ENCODE measurements at regions not wholly inside any gene's neighbourhood (a gene's known extent, or its start where the extent isn't known, plus 50 kb on each side); places are given as distances from the start of the nearest gene placed in this dataset.

DNA sequence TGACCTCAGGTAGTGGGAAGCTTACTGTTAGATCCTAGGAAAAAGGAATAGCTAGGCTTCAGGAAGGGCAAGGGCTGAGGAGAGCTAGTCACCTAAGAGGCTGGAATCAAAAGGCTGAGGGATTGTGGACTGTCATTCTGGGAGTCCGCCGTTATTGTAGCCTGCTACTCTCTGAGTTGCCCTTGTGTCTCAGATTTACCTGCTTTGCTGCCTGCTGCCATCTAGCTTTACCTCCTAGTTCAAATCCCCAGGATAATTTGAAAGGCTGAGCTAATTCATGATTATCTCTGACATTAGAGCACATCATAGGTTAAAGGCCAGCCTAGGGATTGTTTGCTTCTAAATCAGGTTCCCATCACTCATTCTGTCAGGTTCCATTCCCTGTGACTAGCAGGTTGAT lies 120.2 kb downstream of the FHIP1A start:
- intact Hi-C loops (cut with micrococcal nuclease; ENCODE audit: unreplicated experiment) (no loop called here), in situ Hi-C loops (cut with MboI) (no loop called here)
- no peaks in the 10 kb centered on the region for H3K79me2 ChIP-seq (ENCODE audit: control insufficient read depth, insufficient read depth, low read length)
- no peaks in the 10 kb centered on the region for H4K20me1 ChIP-seq (ENCODE audit: control insufficient read depth, insufficient read depth)
- ATAC-seq (no peak), FAIRE-seq (no peak), DNase-seq (ENCODE audit: low read depth, low spot score) (no peak)
- no TSS peak for BruUV-seq (replicated peaks)
- no peak overlapping the region for H2AFZ ChIP-seq (ENCODE audit: control insufficient read depth, low read depth, low read length)
- RAD21 ChIA-PET (ENCODE audit: unreplicated experiment) = interaction anchor here (1.5 kb wide), 1 partner anchor 75 kb away, joined by 3 read pairs; no protein-coding TSS in a partner anchor
- no peak overlapping the region for H3K27ac ChIP-seq (ENCODE audit: control insufficient read depth, insufficient read depth)
- no peak overlapping the region for H3K4me3 ChIP-seq
- no peak overlapping the region for H3K4me2 ChIP-seq (ENCODE audit: control insufficient read depth, insufficient read depth)
- no peaks in the 10 kb centered on the region for H3K4me1 ChIP-seq (ENCODE audit: control insufficient read depth, insufficient read depth, low read length)
- SMC1A ChIA-PET (ENCODE audit: uncharacterized antibody, unreplicated experiment) = interaction anchor here (1.9 kb wide), 1 partner anchor 33 kb away, joined by 5 read pairs; no protein-coding TSS in a partner anchor
- 97% methylated on average over 2 of the region's 2 CpGs for WGBS (ENCODE audit: insufficient coverage, insufficient replicate concordance, low lambda C conversion rate, missing lambda C conversion rate)
- H3K9ac ChIP-seq (ENCODE audit: control insufficient read depth, insufficient read depth, low read length) = no peak overlapping the region
- TF ChIP-seq, protein P1, sequence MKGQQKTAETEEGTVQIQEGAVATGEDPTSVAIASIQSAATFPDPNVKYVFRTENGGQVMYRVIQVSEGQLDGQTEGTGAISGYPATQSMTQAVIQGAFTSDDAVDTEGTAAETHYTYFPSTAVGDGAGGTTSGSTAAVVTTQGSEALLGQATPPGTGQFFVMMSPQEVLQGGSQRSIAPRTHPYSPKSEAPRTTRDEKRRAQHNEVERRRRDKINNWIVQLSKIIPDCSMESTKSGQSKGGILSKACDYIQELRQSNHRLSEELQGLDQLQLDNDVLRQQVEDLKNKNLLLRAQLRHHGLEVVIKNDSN (IDR thresholded peaks at IDR 0.05; ENCODE audit: borderline replicate concordance, extremely low read length, insufficient read depth, low read depth, low read length) = no peak
- TF ChIP-seq SREBF1 (IDR thresholded peaks at IDR 0.05; ENCODE audit: low read length) (no peak), ETV6 (conservative IDR thresholded peaks at IDR 0.05 in 1 of 2, IDR thresholded peaks at IDR 0.05 in 1 of 2; ENCODE audit: borderline replicate concordance in 1 of 2, low read depth in 1 of 2) (no peak), PML (IDR thresholded peaks at IDR 0.05; ENCODE audit: low read length) (no peak), SMARCA5 (IDR thresholded peaks at IDR 0.05) (no peak), NRF1 (conservative IDR thresholded peaks at IDR 0.05; ENCODE audit: low read depth, low read length) (no peak), DPF2 (IDR thresholded peaks at IDR 0.05) (no peak), MYC (IDR thresholded peaks at IDR 0.05; ENCODE audit: insufficient read depth, insufficient read length, insufficient replicate concordance, low read length, severe bottlenecking) (no peak), TCF12 (IDR thresholded peaks at IDR 0.05; ENCODE audit: low read depth, low read length) (no peak), CBX5 (IDR thresholded peaks at IDR 0.05; ENCODE audit: low read depth) (no peak), E4F1 (IDR thresholded peaks at IDR 0.05; ENCODE audit: borderline replicate concordance, partially characterized antibody) (no peak), SREBF2 (IDR thresholded peaks at IDR 0.05; ENCODE audit: low read length) (no peak), ZNF24 (IDR thresholded peaks at IDR 0.05) (no peak), PKNOX1 (IDR thresholded peaks at IDR 0.05) (no peak), SRF (IDR thresholded peaks at IDR 0.05; ENCODE audit: low read depth in 2 of 2, low read length in 2 of 2) (no peak)
- no peaks in the 10 kb centered on the region for H3K27me3 ChIP-seq (replicated peaks in 1 of 2; ENCODE audit: control insufficient read depth in 2 of 2, insufficient read depth in 2 of 2, low read length in 1 of 2)
- no peaks in the 10 kb centered on the region for H3K9me3 ChIP-seq (replicated peaks; ENCODE audit: control insufficient read depth, insufficient read depth, low read length)
- POLR2A ChIA-PET = no interaction called here
- CTCF ChIA-PET = interaction anchor here (0.6 to 1.5 kb wide), 2 partner anchors 161 to 319 kb away, joined by 3 read pairs; no protein-coding TSS in a partner anchor
- H3K36me3 ChIP-seq (ENCODE audit: control insufficient read depth in 2 of 2, insufficient read depth in 2 of 2, low read length in 1 of 2) = no peaks in the 10 kb centered on the region
